ENCODE measurements at regions not wholly inside any gene's neighbourhood (a gene's known extent, or its start where the extent isn't known, plus 50 kb on each side); places are given as distances from the start of the nearest gene placed in this dataset.

DNA sequence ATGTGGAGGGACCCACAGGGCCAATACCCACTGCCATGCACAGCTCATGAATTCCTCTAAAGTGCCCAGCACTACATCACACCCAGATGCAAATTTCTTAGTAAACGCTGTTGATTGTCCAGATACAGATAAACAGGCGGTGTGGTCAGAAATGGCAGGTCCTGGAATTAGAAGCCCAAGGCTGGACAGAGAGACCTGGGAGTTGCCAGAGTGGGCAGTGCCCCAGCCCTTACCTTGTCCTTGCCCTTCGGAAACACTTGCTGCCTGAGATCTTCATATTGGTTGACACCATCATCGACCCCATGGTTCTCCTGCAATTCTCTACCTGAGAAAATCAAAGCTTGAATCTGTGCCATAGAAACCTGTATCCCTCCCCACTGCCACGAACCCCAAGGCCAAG is 149.3 kb upstream of the ETV3 start:
- 80% methylated on average over 5 of the region's 5 CpGs for WGBS
- no peak for DNase-seq (ENCODE audit: low spot score in 2 of 2)

DNA sequence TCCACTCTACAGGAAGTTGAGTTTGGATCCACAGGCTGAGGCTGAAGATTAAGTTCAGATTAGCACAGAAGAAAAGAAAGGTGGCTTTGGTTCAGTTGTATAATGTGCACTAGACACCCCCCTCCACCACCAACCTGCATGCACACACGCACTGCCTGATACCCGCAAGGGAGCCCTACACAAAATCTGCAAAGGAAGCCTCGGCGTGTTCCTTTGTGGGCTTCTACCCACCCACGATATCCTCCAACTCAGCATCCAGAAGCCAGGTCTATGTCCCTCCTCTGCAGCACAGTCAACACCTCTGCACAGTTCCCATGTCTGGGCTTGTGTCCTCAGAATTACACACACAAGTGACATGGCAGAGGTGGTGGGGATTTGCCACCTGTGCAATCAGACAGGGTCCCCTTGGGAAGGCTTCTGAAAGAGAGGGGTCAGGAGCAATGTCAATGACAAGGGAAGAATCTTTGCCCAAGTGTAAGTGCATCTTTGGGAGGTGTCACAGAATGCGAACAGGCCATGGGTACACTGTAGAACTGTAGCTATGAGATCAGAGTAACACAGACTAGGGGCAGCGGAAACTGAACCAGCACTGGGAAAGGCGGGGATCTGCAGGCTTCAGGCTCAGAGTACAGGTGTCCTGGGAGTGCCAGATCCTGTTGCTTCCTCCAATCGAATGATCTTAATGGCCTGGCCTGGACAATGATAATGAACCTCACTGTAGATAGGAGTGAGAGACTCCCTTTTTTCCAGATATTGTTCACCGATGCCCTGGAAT is 148.6 kb upstream of the ETV3 start:
- Histone ChIP-seq H3K4me3 (no peak overlapping the region), H3K27me3 (no peaks in the 10 kb centered on the region), H3K36me3 (no peaks in the 10 kb centered on the region), H3K9me3 (no peaks in the 10 kb centered on the region), H3K27ac (no peak overlapping the region), H3K4me1 (no peaks in the 10 kb centered on the region)
- TF ChIP-seq POLR2AphosphoS5 (IDR thresholded peaks at IDR 0.05) (no peak), POLR2A (IDR thresholded peaks at IDR 0.05) (no peak), EP300 (IDR thresholded peaks at IDR 0.05) (no peak)
- TF ChIP-seq, protein P1, sequence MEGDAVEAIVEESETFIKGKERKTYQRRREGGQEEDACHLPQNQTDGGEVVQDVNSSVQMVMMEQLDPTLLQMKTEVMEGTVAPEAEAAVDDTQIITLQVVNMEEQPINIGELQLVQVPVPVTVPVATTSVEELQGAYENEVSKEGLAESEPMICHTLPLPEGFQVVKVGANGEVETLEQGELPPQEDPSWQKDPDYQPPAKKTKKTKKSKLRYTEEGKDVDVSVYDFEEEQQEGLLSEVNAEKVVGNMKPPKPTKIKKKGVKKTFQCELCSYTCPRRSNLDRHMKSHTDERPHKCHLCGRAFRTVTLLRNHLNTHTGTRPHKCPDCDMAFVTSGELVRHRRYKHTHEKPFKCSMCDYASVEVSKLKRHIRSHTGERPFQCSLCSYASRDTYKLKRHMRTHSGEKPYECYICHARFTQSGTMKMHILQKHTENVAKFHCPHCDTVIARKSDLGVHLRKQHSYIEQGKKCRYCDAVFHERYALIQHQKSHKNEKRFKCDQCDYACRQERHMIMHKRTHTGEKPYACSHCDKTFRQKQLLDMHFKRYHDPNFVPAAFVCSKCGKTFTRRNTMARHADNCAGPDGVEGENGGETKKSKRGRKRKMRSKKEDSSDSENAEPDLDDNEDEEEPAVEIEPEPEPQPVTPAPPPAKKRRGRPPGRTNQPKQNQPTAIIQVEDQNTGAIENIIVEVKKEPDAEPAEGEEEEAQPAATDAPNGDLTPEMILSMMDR (IDR thresholded peaks at IDR 0.05) = no peak
- DNase-seq (ENCODE audit: low spot score in 2 of 2) = no peak
- WGBS = 93% methylated on average over 10 of the region's 10 CpGs

More for the DNA sequence above, 149.3 kb upstream of the ETV3 start:
- TF ChIP-seq EP300 (IDR thresholded peaks at IDR 0.05) (no peak), POLR2AphosphoS5 (IDR thresholded peaks at IDR 0.05) (no peak), POLR2A (IDR thresholded peaks at IDR 0.05) (no peak)
- TF ChIP-seq, protein P1 (IDR thresholded peaks at IDR 0.05) = no peak
- Histone ChIP-seq H3K4me3 (no peak overlapping the region), H3K27me3 (no peaks in the 10 kb centered on the region), H3K4me1 (no peaks in the 10 kb centered on the region), H3K36me3 (no peaks in the 10 kb centered on the region), H3K9me3 (no peaks in the 10 kb centered on the region), H3K27ac (no peak overlapping the region)

DNA sequence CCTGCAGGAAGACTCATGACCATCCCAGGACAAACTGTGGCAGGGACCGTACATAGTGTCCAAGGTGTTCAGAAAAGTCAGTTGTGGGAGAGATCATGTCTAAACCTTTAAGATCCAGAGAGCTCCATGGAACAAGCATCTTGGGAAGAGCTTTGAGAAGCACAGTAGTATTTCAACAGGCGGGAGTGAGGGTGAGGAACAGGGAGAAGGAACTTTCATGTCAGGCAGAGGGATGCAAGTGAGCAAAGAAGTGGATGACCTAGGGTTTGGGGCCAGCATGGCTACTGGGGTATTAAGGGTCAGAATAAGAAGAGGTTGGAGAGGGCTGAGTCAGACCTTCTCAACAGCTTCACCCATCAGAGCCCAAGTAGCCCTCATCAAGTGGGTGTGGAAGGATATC is 147.9 kb upstream of the ETV3 start:
- no peak overlapping the region for H3K27ac ChIP-seq
- WGBS = 100% methylated on average over 2 of the region's 2 CpGs
- H3K4me3 ChIP-seq = no peak overlapping the region
- H3K9me3 ChIP-seq = no peaks in the 10 kb centered on the region
- TF ChIP-seq, protein P1 (IDR thresholded peaks at IDR 0.05) = no peak
- TF ChIP-seq POLR2AphosphoS5 (IDR thresholded peaks at IDR 0.05) = no peak
- no peak for TF ChIP-seq EP300 (IDR thresholded peaks at IDR 0.05)
- TF ChIP-seq POLR2A (IDR thresholded peaks at IDR 0.05) = no peak
- no peaks in the 10 kb centered on the region for H3K36me3 ChIP-seq
- H3K27me3 ChIP-seq = no peaks in the 10 kb centered on the region
- no peak for DNase-seq (ENCODE audit: low spot score in 2 of 2)
- H3K4me1 ChIP-seq = no peaks in the 10 kb centered on the region

DNA sequence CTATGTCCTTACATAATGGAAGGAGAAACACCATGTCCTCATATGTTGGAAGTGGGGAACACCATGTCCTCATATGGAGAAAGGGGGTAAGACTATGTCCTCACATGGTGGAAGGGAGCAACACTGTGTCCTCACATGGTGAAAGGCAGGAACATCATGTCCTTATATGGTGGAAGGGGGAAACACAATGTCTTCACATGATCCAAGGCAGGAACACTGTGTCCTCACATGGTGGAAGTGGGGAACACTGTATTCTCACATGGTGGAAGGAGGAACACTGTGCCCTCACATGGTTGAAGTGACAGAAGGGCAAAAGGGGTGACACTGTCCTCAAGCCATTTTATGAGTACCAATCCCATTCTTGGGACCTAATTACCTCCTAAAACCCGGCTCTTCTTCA is 146.3 kb upstream of the ETV3 start:
- H3K4me1 ChIP-seq = no peaks in the 10 kb centered on the region
- no peaks in the 10 kb centered on the region for H3K36me3 ChIP-seq
- H3K9me3 ChIP-seq = no peaks in the 10 kb centered on the region
- 89% methylated on average over 1 of the region's 1 CpG for WGBS
- DNase-seq (ENCODE audit: low spot score in 2 of 2) = no peak
- H3K4me3 ChIP-seq = no peak overlapping the region
- peaks cover 3% of the 10 kb centered on the region for H3K27me3 ChIP-seq
- TF ChIP-seq POLR2A (IDR thresholded peaks at IDR 0.05) = no peak
- TF ChIP-seq, protein P1 (IDR thresholded peaks at IDR 0.05) = no peak
- TF ChIP-seq POLR2AphosphoS5 (IDR thresholded peaks at IDR 0.05) = no peak
- TF ChIP-seq EP300 (IDR thresholded peaks at IDR 0.05) = no peak
- no peak overlapping the region for H3K27ac ChIP-seq

DNA sequence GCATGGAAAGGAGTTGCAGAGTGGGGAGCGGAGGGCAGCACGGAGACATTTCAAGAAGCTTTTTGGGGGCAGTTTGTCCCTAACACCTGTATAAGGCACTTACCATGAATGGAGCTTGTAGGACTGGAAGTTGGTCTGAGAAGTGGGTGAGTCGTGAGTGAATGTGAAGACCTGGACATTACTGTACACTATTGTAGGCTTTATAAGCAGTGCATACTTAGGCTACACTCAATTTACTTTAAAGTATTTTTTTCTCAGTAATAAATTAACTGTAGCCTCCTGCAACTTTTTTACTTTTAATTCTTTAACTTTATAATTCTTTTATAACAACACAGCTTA is 141.6 kb upstream of the ETV3 start:
- Histone ChIP-seq H3K27me3 (peaks cover 8% of the 10 kb centered on the region), H3K9me3 (no peaks in the 10 kb centered on the region), H3K36me3 (no peaks in the 10 kb centered on the region), H3K4me1 (no peaks in the 10 kb centered on the region), H3K27ac (no peak overlapping the region), H3K4me3 (no peak overlapping the region)
- WGBS = 67% methylated on average over 3 of the region's 3 CpGs
- no peak for DNase-seq (ENCODE audit: low spot score in 2 of 2)
- TF ChIP-seq, protein P1 (IDR thresholded peaks at IDR 0.05) = no peak
- no peak for TF ChIP-seq POLR2AphosphoS5 (IDR thresholded peaks at IDR 0.05)
- TF ChIP-seq POLR2A (IDR thresholded peaks at IDR 0.05) = no peak
- TF ChIP-seq EP300 (IDR thresholded peaks at IDR 0.05) = no peak
